NCI-H446 (cell line): ENCODE measurements at regions not wholly inside any gene's neighbourhood (a gene's known extent, or its start where the extent isn't known, plus 50 kb on each side); places are given as distances from the start of the nearest gene placed in this dataset.

Source experiments
- DNase-seq, 2 experiments: peaks; one replicate each; lab custom pipeline; 2025; lab: John Stamatoyannopoulos, UW

GRCh38 chr2:120567128-120567527 is 168.5 kb upstream of the GLI2 start:
- no peak for DNase-seq

GRCh38 chr2:120568089-120568974 is 167.3 kb upstream of the GLI2 start:
- no peak for DNase-seq

GRCh38 chr2:120568975-120569268 is 166.7 kb upstream of the GLI2 start:
- DNase-seq: no peak

- no peak for DNase-seq
Measured at GRCh38 chr2:120570001-120570400, 165.7 kb upstream of the GLI2 start.

- DNase-seq: no peak
Measured at GRCh38 chr2:120570546-120570945, 165.1 kb upstream of the GLI2 start.

- DNase-seq: no peak
Measured at GRCh38 chr2:120571015-120571728, 164.5 kb upstream of the GLI2 start.

GRCh38 chr2:120572226-120572625 is 163.4 kb upstream of the GLI2 start:
- no peak for DNase-seq

GRCh38 chr2:120574620-120575019 is 161.0 kb upstream of the GLI2 start:
- DNase-seq: no peak

- DNase-seq: no peak
Measured at GRCh38 chr2:120575966-120576365, 159.7 kb upstream of the GLI2 start.

GRCh38 chr2:120576509-120577474 is 158.9 kb upstream of the GLI2 start:
- DNase-seq: no peak

- DNase-seq: no peak
Measured at GRCh38 chr2:120577721-120578295, 157.9 kb upstream of the GLI2 start.

- no peak for DNase-seq
Measured at GRCh38 chr2:120578576-120579352, 156.9 kb upstream of the GLI2 start.

GRCh38 chr2:120579916-120580685 is 155.6 kb upstream of the GLI2 start:
- no peak for DNase-seq

- DNase-seq: no peak
Measured at GRCh38 chr2:120580709-120581108, 155.0 kb upstream of the GLI2 start.

GRCh38 chr2:120583121-120583520 is 152.5 kb upstream of the GLI2 start:
- no peak for DNase-seq

GRCh38 chr2:120583851-120584570 is 151.7 kb upstream of the GLI2 start:
- no peak for DNase-seq

GRCh38 chr2:120586507-120587278 is 149.0 kb upstream of the GLI2 start:
- no peak for DNase-seq

- DNase-seq: no peak
Measured at GRCh38 chr2:120587279-120587996, 148.2 kb upstream of the GLI2 start.
